Neural progenitor cell (in vitro differentiated cells): ENCODE measurements at regions not wholly inside any gene's neighbourhood (a gene's known extent, or its start where the extent isn't known, plus 50 kb on each side); places are given as distances from the start of the nearest gene placed in this dataset.

Source experiments
- DNase-seq: peaks from one replicate; pipeline ENCODE4 v3.0.0-alpha.2; 2016; ENCODE audit warnings: low spot score
- H2AFZ ChIP-seq: fragments of 200-600 bp; sonication (generic); replicated peaks from 2 replicates; pipeline ENCODE4 v1.6.1; 2016; ENCODE audit warnings: antibody characterized with exemption
- H3F3A ChIP-seq: fragments of 200-600 bp; sonication (generic); 2 replicates; pipeline ENCODE4 v1.6.1; 2016; ENCODE audit warnings: antibody characterized with exemption, low read depth
- H3K27ac ChIP-seq: fragments of 200-600 bp; sonication (generic); 2 replicates; pipeline ENCODE4 v1.5.1; 2016; ENCODE audit warnings: mild to moderate bottlenecking
- H3K27me3 ChIP-seq: fragments of 200-600 bp; sonication (generic); 2 replicates; pipeline ENCODE4 v1.6.1; 2016; ENCODE audit warnings: mild to moderate bottlenecking, moderate library complexity
- H3K36me3 ChIP-seq: fragments of 200-600 bp; sonication (generic); 2 replicates; pipeline ENCODE4 v1.5.1; 2016
- H3K4me1 ChIP-seq: fragments of 200-600 bp; sonication (generic); 2 replicates; pipeline ENCODE4 v1.6.1; 2016; ENCODE audit warnings: mixed run types
- H3K4me2 ChIP-seq: fragments of 200-600 bp; sonication (generic); 2 replicates; pipeline ENCODE4 v1.6.1; 2016
- H3K4me3 ChIP-seq: fragments of 200-600 bp; sonication (generic); 2 replicates; pipeline ENCODE4 v1.5.1; 2016
- H3K79me2 ChIP-seq: fragments of 200-600 bp; sonication (generic); 2 replicates; pipeline ENCODE4 v1.6.1; 2016; ENCODE audit warnings: low read depth
- H3K9ac ChIP-seq: fragments of 200-600 bp; sonication (generic); 2 replicates; pipeline ENCODE4 v1.6.1; 2016
- H3K9me3 ChIP-seq: fragments of 200-600 bp; sonication (generic); 2 replicates; pipeline ENCODE4 v1.5.1; 2016; ENCODE audit warnings: low read depth
- H4K20me1 ChIP-seq: fragments of 200-600 bp; sonication (generic); 2 replicates; pipeline ENCODE4 v1.6.1; 2016; ENCODE audit warnings: low read depth
- H3K27ac Mint-ChIP-seq: 3 replicates; pipeline ENCODE4 v1.8.0; 2021; ENCODE audit warnings: mixed read lengths
- H3K27me3 Mint-ChIP-seq: 2 replicates; pipeline ENCODE4 v1.8.0; 2022; ENCODE audit warnings: low read depth, mild to moderate bottlenecking, inconsistent platforms, moderate library complexity, mixed read lengths; ENCODE audit not compliant: insufficient read depth
- H3K36me3 Mint-ChIP-seq: 3 replicates; pipeline ENCODE4 v1.8.0; 2021; ENCODE audit warnings: mixed read lengths
- H3K4me1 Mint-ChIP-seq: 3 replicates; pipeline ENCODE4 v1.8.0; 2021; ENCODE audit warnings: mixed read lengths
- H3K4me3 Mint-ChIP-seq: 3 replicates; pipeline ENCODE4 v1.8.0; 2021; ENCODE audit warnings: mild to moderate bottlenecking, moderate library complexity, mixed read lengths
- H3K9me3 Mint-ChIP-seq: 3 replicates; pipeline ENCODE4 v1.8.0; 2020; ENCODE audit warnings: mixed read lengths
- CTCF ChIP-seq: fragments of 200-600 bp; sonication (generic); IDR thresholded peaks from 2 replicates; pipeline ENCODE4 v1.5.1; 2017; ENCODE audit warnings: antibody characterized with exemption, mild to moderate bottlenecking
- EZH2 ChIP-seq: fragments of 200-600 bp; sonication (generic); IDR thresholded peaks from 2 replicates; pipeline ENCODE4 v1.6.1; 2017; ENCODE audit warnings: antibody characterized with exemption, mild to moderate bottlenecking, moderate library complexity
- EZH2phosphoT487 ChIP-seq: fragments of 200-600 bp; sonication (generic); IDR thresholded peaks from 2 replicates; pipeline ENCODE4 v1.6.1; 2017; ENCODE audit warnings: antibody characterized with exemption

DNA sequence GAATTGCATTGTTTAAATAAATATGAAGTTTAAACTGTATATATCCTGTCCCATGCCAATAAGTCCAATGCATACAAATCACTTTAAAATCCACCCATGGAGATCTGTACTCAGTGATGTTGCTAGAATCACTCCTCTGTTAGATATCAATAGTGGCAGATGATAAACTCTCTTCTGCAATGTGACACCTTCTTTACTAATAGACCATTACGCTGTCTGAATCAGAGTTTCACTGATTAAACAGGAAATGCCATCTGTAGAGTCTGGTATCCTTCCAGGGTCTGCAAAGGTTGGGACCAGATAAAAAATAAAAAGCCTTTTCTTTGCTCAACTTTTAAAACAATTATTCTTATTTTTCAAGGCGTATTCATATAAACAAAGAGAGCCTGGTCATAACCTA is 134.5 kb downstream of the EDN3 start:
- no peak for TF ChIP-seq EZH2
- no peak for TF ChIP-seq CTCF
- no peak for TF ChIP-seq EZH2phosphoT487
- Mint-ChIP-seq H3K36me3 (no peaks in the 10 kb centered on the region), H3K4me1 (peaks cover 2% of the 10 kb centered on the region), H3K27ac (no peak overlapping the region), H3K4me3 (no peak overlapping the region), H3K9me3 (no peaks in the 10 kb centered on the region), H3K27me3 (peaks cover 5% of the 10 kb centered on the region)
- H3K79me2 ChIP-seq = no peaks in the 10 kb centered on the region
- H2AFZ ChIP-seq = no peak overlapping the region
- no peaks in the 10 kb centered on the region for H3K27me3 ChIP-seq
- no peaks in the 10 kb centered on the region for H3K9me3 ChIP-seq
- H3K36me3 ChIP-seq = no peaks in the 10 kb centered on the region
- H4K20me1 ChIP-seq = no peaks in the 10 kb centered on the region
- H3K27ac ChIP-seq = no peak overlapping the region
- peaks cover 18% of the 10 kb centered on the region for H3K4me1 ChIP-seq
- no peak overlapping the region for H3K4me3 ChIP-seq
- peaks cover 12% of the 10 kb centered on the region for H3F3A ChIP-seq
- DNase-seq = no peak
- H3K9ac ChIP-seq = no peak overlapping the region
- no peak overlapping the region for H3K4me2 ChIP-seq

DNA sequence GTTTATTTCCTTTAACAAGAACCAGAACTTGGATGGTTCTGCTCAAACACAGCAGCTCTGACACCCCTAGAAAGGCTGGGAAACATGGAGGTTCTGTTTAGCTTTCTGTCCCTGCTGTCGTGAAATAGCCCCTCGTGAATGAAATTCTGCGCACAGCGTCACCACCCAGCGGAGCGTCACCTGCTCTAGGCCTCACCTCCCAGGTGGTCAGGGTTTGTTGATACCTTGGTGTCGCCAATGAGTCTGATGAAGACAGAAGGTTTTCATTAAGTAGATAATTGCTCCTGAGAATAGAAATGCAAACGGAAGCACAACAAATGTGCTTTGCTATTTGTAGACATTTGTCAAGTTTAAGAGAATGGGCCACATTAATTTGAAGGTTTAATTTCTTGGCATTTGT is 135.1 kb downstream of the EDN3 start:
- DNase-seq = no peak
- Histone ChIP-seq H3K9me3 (no peaks in the 10 kb centered on the region), H3K9ac (no peak overlapping the region), H3K27ac (no peak overlapping the region), H3K27me3 (no peaks in the 10 kb centered on the region), H4K20me1 (no peaks in the 10 kb centered on the region), H3K79me2 (no peaks in the 10 kb centered on the region), H3F3A (peaks cover 12% of the 10 kb centered on the region), H2AFZ (no peak overlapping the region), H3K36me3 (no peaks in the 10 kb centered on the region), H3K4me3 (no peak overlapping the region), H3K4me2 (no peak overlapping the region), H3K4me1 (peaks cover 18% of the 10 kb centered on the region)
- Mint-ChIP-seq H3K9me3 (no peaks in the 10 kb centered on the region), H3K27me3 (peaks cover 5% of the 10 kb centered on the region), H3K4me3 (no peak overlapping the region), H3K27ac (peak overlapping the region; percentile 86), H3K36me3 (no peaks in the 10 kb centered on the region), H3K4me1 (peaks cover 2% of the 10 kb centered on the region)
- TF ChIP-seq EZH2 (no peak), CTCF (no peak), EZH2phosphoT487 (no peak)

GRCh38 chr20:59437601-59438031 is 137.2 kb downstream of the EDN3 start:
- Mint-ChIP-seq H3K36me3 (no peaks in the 10 kb centered on the region), H3K4me1 (peaks cover 2% of the 10 kb centered on the region), H3K4me3 (no peak overlapping the region), H3K27me3 (peaks cover 11% of the 10 kb centered on the region), H3K9me3 (no peaks in the 10 kb centered on the region), H3K27ac (no peak overlapping the region)
- no peaks in the 10 kb centered on the region for H3K27me3 ChIP-seq
- H3K4me1 ChIP-seq = peaks cover 18% of the 10 kb centered on the region
- H2AFZ ChIP-seq = no peak overlapping the region
- no peak overlapping the region for H3K4me2 ChIP-seq
- H3K9me3 ChIP-seq = no peaks in the 10 kb centered on the region
- H3K36me3 ChIP-seq = no peaks in the 10 kb centered on the region
- H4K20me1 ChIP-seq = no peaks in the 10 kb centered on the region
- H3K9ac ChIP-seq = no peak overlapping the region
- no peak overlapping the region for H3K27ac ChIP-seq
- H3K4me3 ChIP-seq = no peak overlapping the region
- H3K79me2 ChIP-seq = no peaks in the 10 kb centered on the region
- no peak for DNase-seq
- peaks cover 12% of the 10 kb centered on the region for H3F3A ChIP-seq
- no peak for TF ChIP-seq EZH2

DNA sequence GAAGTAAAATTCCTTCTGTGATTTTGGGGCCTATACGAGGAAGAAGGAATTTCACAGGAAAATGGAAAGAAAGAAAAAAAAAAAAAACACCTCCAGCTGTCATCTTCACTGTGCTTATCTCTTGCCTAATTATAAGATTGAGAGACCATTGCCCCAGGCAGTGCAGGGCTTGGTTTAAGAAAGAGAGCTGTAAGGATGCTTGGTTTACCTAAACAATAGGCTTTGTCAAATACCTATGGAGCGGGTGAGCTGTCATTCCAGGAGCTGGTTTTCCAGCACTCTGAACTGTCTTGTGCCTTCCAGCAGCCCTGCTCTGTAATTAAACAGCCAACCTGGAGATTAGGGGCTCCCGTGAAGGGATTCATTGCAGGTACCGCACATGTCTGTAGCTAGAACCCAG is 137.8 kb downstream of the EDN3 start:
- Histone ChIP-seq H3K36me3 (no peaks in the 10 kb centered on the region), H3F3A (peaks cover 12% of the 10 kb centered on the region), H3K4me2 (peak overlapping the region; percentile 28), H3K4me3 (no peak overlapping the region), H3K9ac (no peak overlapping the region), H3K4me1 (peaks cover 22% of the 10 kb centered on the region), H3K27ac (no peak overlapping the region), H3K9me3 (no peaks in the 10 kb centered on the region), H3K27me3 (no peaks in the 10 kb centered on the region), H4K20me1 (no peaks in the 10 kb centered on the region), H3K79me2 (no peaks in the 10 kb centered on the region), H2AFZ (no peak overlapping the region)
- no peaks in the 10 kb centered on the region for H3K36me3 Mint-ChIP-seq
- H3K27me3 Mint-ChIP-seq = peaks cover 11% of the 10 kb centered on the region
- TF ChIP-seq EZH2phosphoT487 = no peak
- TF ChIP-seq CTCF = no peak
- TF ChIP-seq EZH2 = no peak
- peak; percentile 74 for DNase-seq
- no peak overlapping the region for H3K4me3 Mint-ChIP-seq
- peaks cover 2% of the 10 kb centered on the region for H3K4me1 Mint-ChIP-seq
- H3K9me3 Mint-ChIP-seq = no peaks in the 10 kb centered on the region
- no peak overlapping the region for H3K27ac Mint-ChIP-seq
